KBM-7 (cell line): ENCODE measurements at regions not wholly inside any gene's neighbourhood (a gene's known extent, or its start where the extent isn't known, plus 50 kb on each side); places are given as distances from the start of the nearest gene placed in this dataset.

Source experiments
- DNase-seq: peaks from one replicate; pipeline ENCODE4 v3.0.0-alpha.2; 2015
- in situ Hi-C: fragments of 300-500 bp; cut with MboI; formaldehyde crosslinking; loops from 2 replicates; pipeline ENCODE4 v1.14.3; 2020; ENCODE audit warnings: low sequenced_read_pairs, low pct_unique_long_range_greater_than_20kb, mixed read lengths

GRCh38 chr16:86048882-86049585 is 150.1 kb downstream of the IRF8 start:
- in situ Hi-C loops, result no loop called here
- DNase-seq, result no peak

GRCh38 chr16:86049641-86050040 is 150.7 kb downstream of the IRF8 start:
- in situ Hi-C loops, result no loop called here

GRCh38 chr16:86050111-86050510 is 151.1 kb downstream of the IRF8 start:
- DNase-seq, result no peak
- in situ Hi-C loops, result no loop called here

More at GRCh38 chr16:86049641-86050040, 150.7 kb downstream of the IRF8 start:
- DNase-seq, result no peak

GRCh38 chr16:86050591-86051367 is 151.8 kb downstream of the IRF8 start:
- DNase-seq, result no peak
- in situ Hi-C loops, result no loop called here

GRCh38 chr16:86051368-86052114 is 152.6 kb downstream of the IRF8 start:
- in situ Hi-C loops, result no loop called here
- no peak for DNase-seq

GRCh38 chr16:86052115-86052670 is 153.2 kb downstream of the IRF8 start:
- DNase-seq, result no peak
- in situ Hi-C loops, result no loop called here

GRCh38 chr16:86052926-86053325 is 154.0 kb downstream of the IRF8 start:
- in situ Hi-C loops, result no loop called here
- DNase-seq, result no peak

- in situ Hi-C loops, result no loop called here
- DNase-seq, result no peak
Measured at GRCh38 chr16:86059253-86060171, 160.6 kb downstream of the IRF8 start.

- in situ Hi-C loops, result no loop called here
- DNase-seq, result no peak
Measured at GRCh38 chr16:86060381-86061317, 161.7 kb downstream of the IRF8 start.

- in situ Hi-C loops, result no loop called here
- DNase-seq, result no peak
Measured at GRCh38 chr16:86061318-86061695, 162.3 kb downstream of the IRF8 start.

GRCh38 chr16:86061721-86062120 is 162.8 kb downstream of the IRF8 start:
- in situ Hi-C loops, result no loop called here
- DNase-seq, result no peak

GRCh38 chr16:86062271-86062965 is 163.5 kb downstream of the IRF8 start:
- in situ Hi-C loops, result no loop called here
- DNase-seq, result no peak

GRCh38 chr16:86063760-86064405 is 164.9 kb downstream of the IRF8 start:
- in situ Hi-C loops, result no loop called here
- DNase-seq, result no peak

- in situ Hi-C loops, result no loop called here
- DNase-seq, result no peak
Measured at GRCh38 chr16:86064431-86065250, 165.7 kb downstream of the IRF8 start.

- DNase-seq, result no peak
- in situ Hi-C loops, result no loop called here
Measured at GRCh38 chr16:86065711-86066110, 166.7 kb downstream of the IRF8 start.

GRCh38 chr16:86066811-86067210 is 167.8 kb downstream of the IRF8 start:
- no peak for DNase-seq
- in situ Hi-C loops, result no loop called here
